ENCODE measurements at regions not wholly inside any gene's neighbourhood (a gene's known extent, or its start where the extent isn't known, plus 50 kb on each side); places are given as distances from the start of the nearest gene placed in this dataset.

DNA sequence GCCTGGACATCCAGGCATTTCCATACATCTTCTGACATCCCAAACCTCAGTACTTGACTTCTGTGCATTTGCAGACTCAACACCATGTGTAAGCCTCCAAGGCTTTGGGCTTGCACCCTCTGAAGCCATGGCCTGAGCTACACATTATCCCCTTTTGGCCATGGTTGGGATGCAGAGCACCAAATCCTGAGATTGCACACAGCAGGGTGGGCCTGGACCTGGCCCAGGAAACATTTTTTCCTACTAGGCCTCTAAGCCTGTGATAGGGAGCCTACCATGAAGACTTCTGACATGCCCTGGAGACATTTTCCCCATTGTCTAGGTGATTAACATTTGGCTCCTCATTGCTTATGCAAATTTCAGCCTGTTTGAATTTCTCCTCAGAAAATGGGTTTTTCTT is 853.4 kb upstream of the SPRY2 start:
- dilution Hi-C loops (cut with MboI; ENCODE audit: extremely low pct_ligation_motif_present, low sequenced_read_pairs) (no loop called here), intact Hi-C loops (cut with micrococcal nuclease) (no loop called here)
- Histone ChIP-seq H3K79me2 (ENCODE audit: control insufficient read depth, insufficient read depth, low read length) (no peaks in the 10 kb centered on the region), H2AFZ (ENCODE audit: low read depth, low read length) (no peak overlapping the region), H3K9me1 (replicated peaks; ENCODE audit: control insufficient read depth, extremely low read depth, insufficient read depth, low read length) (no peaks in the 10 kb centered on the region), H3K4me3 (replicated peaks in 1 of 3; ENCODE audit: insufficient read depth in 1 of 3, low read depth in 1 of 3, low read length in 3 of 3) (no peak overlapping the region), H3K27ac (ENCODE audit: insufficient read depth, low read depth, low read length) (no peak overlapping the region), H3K4me1 (ENCODE audit: control insufficient read depth, extremely low read depth, insufficient read depth, low read length) (no peaks in the 10 kb centered on the region), H3K9me3 (replicated peaks; ENCODE audit: control insufficient read depth, insufficient read depth, low read length) (no peaks in the 10 kb centered on the region), H3K27me3 (ENCODE audit: control insufficient read depth in 2 of 2, insufficient read depth in 2 of 2, low read length in 2 of 2) (no peaks in the 10 kb centered on the region), H3K4me2 (ENCODE audit: insufficient read depth, low read length) (no peak overlapping the region), H4K20me1 (replicated peaks; ENCODE audit: control insufficient read depth, extremely low read depth, insufficient read depth, low read length) (no peaks in the 10 kb centered on the region), H3K9ac (replicated peaks; ENCODE audit: extremely low read depth, insufficient read depth, low read length) (no peak overlapping the region), H3K36me3 (ENCODE audit: control insufficient read depth in 2 of 2, extremely low read depth in 1 of 2, insufficient read depth in 2 of 2, low read length in 2 of 2) (no peaks in the 10 kb centered on the region)
- POLR2A ChIA-PET, result no interaction called here
- TF ChIP-seq POLR2AphosphoS5 (IDR thresholded peaks at IDR 0.05; ENCODE audit: insufficient read depth, low read depth, low read length) (no peak), JUN (IDR thresholded peaks at IDR 0.05; ENCODE audit: borderline replicate concordance, insufficient read depth, insufficient read length, low read depth) (no peak), GATA2 (IDR thresholded peaks at IDR 0.05; ENCODE audit: insufficient read depth, insufficient read length, low read depth, low read length) (no peak), POLR2A (IDR thresholded peaks at IDR 0.05; ENCODE audit: low read depth, low read length) (no peak), EZH2 (IDR thresholded peaks at IDR 0.05; ENCODE audit: borderline replicate concordance, low read depth, low read length, severe bottlenecking) (no peak), MYC (IDR thresholded peaks at IDR 0.05; ENCODE audit: low read depth, low read length) (no peak), FOS (IDR thresholded peaks at IDR 0.05; ENCODE audit: borderline replicate concordance, insufficient read depth, low read length) (no peak)
- TF ChIP-seq, protein P1, sequence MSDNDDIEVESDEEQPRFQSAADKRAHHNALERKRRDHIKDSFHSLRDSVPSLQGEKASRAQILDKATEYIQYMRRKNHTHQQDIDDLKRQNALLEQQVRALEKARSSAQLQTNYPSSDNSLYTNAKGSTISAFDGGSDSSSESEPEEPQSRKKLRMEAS (IDR thresholded peaks at IDR 0.05; ENCODE audit: insufficient read depth, insufficient read length), result no peak
- TF ChIP-seq, protein P2, sequence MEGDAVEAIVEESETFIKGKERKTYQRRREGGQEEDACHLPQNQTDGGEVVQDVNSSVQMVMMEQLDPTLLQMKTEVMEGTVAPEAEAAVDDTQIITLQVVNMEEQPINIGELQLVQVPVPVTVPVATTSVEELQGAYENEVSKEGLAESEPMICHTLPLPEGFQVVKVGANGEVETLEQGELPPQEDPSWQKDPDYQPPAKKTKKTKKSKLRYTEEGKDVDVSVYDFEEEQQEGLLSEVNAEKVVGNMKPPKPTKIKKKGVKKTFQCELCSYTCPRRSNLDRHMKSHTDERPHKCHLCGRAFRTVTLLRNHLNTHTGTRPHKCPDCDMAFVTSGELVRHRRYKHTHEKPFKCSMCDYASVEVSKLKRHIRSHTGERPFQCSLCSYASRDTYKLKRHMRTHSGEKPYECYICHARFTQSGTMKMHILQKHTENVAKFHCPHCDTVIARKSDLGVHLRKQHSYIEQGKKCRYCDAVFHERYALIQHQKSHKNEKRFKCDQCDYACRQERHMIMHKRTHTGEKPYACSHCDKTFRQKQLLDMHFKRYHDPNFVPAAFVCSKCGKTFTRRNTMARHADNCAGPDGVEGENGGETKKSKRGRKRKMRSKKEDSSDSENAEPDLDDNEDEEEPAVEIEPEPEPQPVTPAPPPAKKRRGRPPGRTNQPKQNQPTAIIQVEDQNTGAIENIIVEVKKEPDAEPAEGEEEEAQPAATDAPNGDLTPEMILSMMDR (IDR thresholded peaks at IDR 0.05; ENCODE audit: extremely low read depth in 1 of 2, insufficient read depth in 1 of 2, low read depth in 1 of 2, low read length in 2 of 2), result no peak
- CTCF ChIA-PET, result no interaction called here
- no TSS peak for BruUV-seq (replicated peaks)
- FAIRE-seq (no peak), DNase-seq (ENCODE audit: low read depth, low spot score) (no peak)

Measured in endothelial cell of umbilical vein (primary cell).